Thyroid gland (tissue), 4 donors: ENCODE measurements at regions not wholly inside any gene's neighbourhood (a gene's known extent, or its start where the extent isn't known, plus 50 kb on each side); places are given as distances from the start of the nearest gene placed in this dataset.

Experiments
- DNase-seq, 2 donors: peaks; one replicate each; pipeline ENCODE4 v3.0.0-alpha.2; 2019
- H3K27ac ChIP-seq, 3 donors: fragments of 200-600 bp; sonication (generic); 1 replicate in 2 of 3; 2 replicates in 1 of 3; pipeline ENCODE4 v1.5.1; 2016 to 2019; ENCODE audit warnings: mild to moderate bottlenecking in 1 of 3, moderate library complexity in 1 of 3
- H3K27me3 ChIP-seq: fragments of 200-600 bp; sonication (generic); one replicate; pipeline ENCODE4 v1.5.1; 2019
- H3K36me3 ChIP-seq, 2 donors: fragments of 200-600 bp; sonication (generic); one replicate each; pipeline ENCODE4 v1.5.1; 2016 to 2019
- H3K4me1 ChIP-seq, 2 donors: fragments of 200-600 bp; sonication (generic); one replicate each; pipeline ENCODE4 v1.5.1; 2017 to 2019
- H3K4me3 ChIP-seq, 3 donors: fragments of 200-600 bp; sonication (generic); replicated peaks in 1 of 3; 1 replicate in 2 of 3; 2 replicates in 1 of 3; pipeline ENCODE4 v1.5.1; 2016; ENCODE audit warnings: mild to moderate bottlenecking in 1 of 3
- H3K9me3 ChIP-seq: fragments of 200-600 bp; sonication (generic); one replicate; pipeline ENCODE4 v1.5.1; 2017
- CTCF ChIP-seq, 6 experiments: fragments of 200-600 bp in 3 of 6; fragments of 450-650 bp in 3 of 6; sonication (generic) in 3 of 6; IDR thresholded peaks; one replicate each; pipeline ENCODE4 v1.5.1; 2016 to 2019; ENCODE audit warnings: antibody characterized with exemption in 6 of 6, mild to moderate bottlenecking in 2 of 6, inconsistent platforms in 1 of 6, moderate library complexity in 1 of 6
- POLR2A ChIP-seq, 2 donors: fragments of 450-650 bp; IDR thresholded peaks; one replicate each; pipeline ENCODE4 v1.6.1; 2017; ENCODE audit warnings: antibody characterized with exemption in 2 of 2, mild to moderate bottlenecking in 2 of 2, moderate library complexity in 1 of 2
- WGBS, 2 donors: methylation state at CpG; one replicate each; pipeline ENCODE4 v1.1.5; 2017; 5-methylcytosine and 5-hydroxymethylcytosine counted together
- intact Hi-C: fragments of 100-400 bp; cut with DNase I; formaldehyde crosslinking; loops from one replicate; pipeline ENCODE4 v1.15.1; 2023

- TF ChIP-seq POLR2A (IDR thresholded peaks at IDR 0.05) (no peak), CTCF (IDR thresholded peaks at IDR 0.05) (no peak)
- DNase-seq: no peak
- 84 to 93% methylated on average over 3 of the region's 3 CpGs for WGBS, 2 donors
- H3K9me3 ChIP-seq: no peaks in the 10 kb centered on the region
- H3K36me3 ChIP-seq: no peaks in the 10 kb centered on the region
- H3K4me1 ChIP-seq: peaks cover 2 to 4% of the 10 kb centered on the region in 2 donors
- intact Hi-C loops: no loop called here
- no peak overlapping the region for H3K4me3 ChIP-seq
- H3K27ac ChIP-seq: no peak overlapping the region
- H3K27me3 ChIP-seq: no peaks in the 10 kb centered on the region
Measured at GRCh38 chr4:137966504-137966903, 275.6 kb downstream of the SLC7A11 start.

- H3K4me1 ChIP-seq: peaks cover 12 to 14% of the 10 kb centered on the region in 2 donors
- TF ChIP-seq POLR2A (IDR thresholded peaks at IDR 0.05) (no peak), CTCF (IDR thresholded peaks at IDR 0.05) (no peak)
- no peak overlapping the region for H3K27ac ChIP-seq
- H3K9me3 ChIP-seq: no peaks in the 10 kb centered on the region
- H3K27me3 ChIP-seq: no peaks in the 10 kb centered on the region
- intact Hi-C loops: no loop called here
- no peak overlapping the region for H3K4me3 ChIP-seq
- H3K36me3 ChIP-seq: no peaks in the 10 kb centered on the region
- DNase-seq: peak; percentile 47 to 61
Measured at GRCh38 chr4:137961051-137961438, 281.1 kb downstream of the SLC7A11 start.

DNA sequence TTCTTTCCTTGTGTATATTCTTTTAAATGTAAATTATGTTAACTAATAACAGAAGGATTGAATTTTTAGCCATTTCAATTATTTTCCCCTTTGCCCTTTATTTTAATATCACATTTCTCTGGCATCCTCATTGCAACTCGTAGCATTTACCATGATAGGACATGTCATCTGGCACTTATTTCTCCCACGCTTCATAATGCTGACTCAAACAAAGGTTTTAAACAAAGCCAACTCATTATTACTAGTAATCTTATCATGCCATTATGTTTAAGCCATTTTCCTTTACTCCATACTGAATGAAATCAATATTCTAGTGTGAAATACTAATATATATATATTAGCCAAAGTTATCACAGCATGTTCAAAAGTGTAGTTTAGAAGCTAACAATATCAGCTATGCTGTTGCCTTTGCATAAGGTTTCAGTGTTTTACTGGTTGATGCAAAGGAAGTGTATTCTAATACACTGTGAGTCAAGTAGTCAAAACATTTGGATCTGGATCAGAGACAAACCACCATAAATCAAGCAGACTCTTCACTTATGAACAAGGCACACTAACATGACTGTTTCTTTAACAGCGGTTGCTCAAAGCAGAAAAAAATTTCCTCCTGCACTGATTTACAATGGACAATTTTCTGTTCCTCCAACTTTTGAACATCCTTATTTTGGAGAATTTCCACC, 281.6 kb downstream of the SLC7A11 start:
- Histone ChIP-seq H3K36me3 (no peaks in the 10 kb centered on the region), H3K4me3 (no peak overlapping the region), H3K9me3 (no peaks in the 10 kb centered on the region), H3K4me1 (peaks cover 12 to 14% of the 10 kb centered on the region in 2 donors), H3K27ac (no peak overlapping the region), H3K27me3 (no peaks in the 10 kb centered on the region)
- 68 to 79% methylated on average over 3 of the region's 3 CpGs for WGBS, 2 donors
- intact Hi-C loops: no loop called here
- TF ChIP-seq CTCF (IDR thresholded peaks at IDR 0.05) (no peak), POLR2A (IDR thresholded peaks at IDR 0.05) (no peak)
- DNase-seq: no peak

DNA sequence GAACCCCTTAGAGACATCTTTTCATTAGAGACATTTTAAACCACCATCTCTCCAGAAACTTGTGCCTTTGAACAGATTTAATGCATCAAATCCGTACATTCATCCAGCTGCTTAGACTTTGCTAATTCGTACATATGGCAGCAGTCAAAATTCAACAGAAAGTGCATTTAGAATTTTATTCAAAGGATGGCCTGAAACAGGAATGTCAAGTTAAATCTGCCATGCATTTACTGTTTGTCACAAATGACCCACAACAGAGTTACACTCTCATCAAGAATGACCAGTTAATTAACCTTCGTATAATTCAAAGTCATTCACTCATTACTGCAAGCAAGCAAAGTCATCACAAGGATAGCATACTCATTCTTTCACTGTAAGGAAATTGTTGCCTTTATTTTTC, 284.3 kb downstream of the SLC7A11 start:
- 82 to 89% methylated on average over 3 of the region's 3 CpGs for WGBS, 2 donors

More for the DNA sequence above, 284.3 kb downstream of the SLC7A11 start:
- intact Hi-C loops: no loop called here
- DNase-seq: no peak
- H3K9me3 ChIP-seq: no peaks in the 10 kb centered on the region
- no peaks in the 10 kb centered on the region for H3K27me3 ChIP-seq
- H3K4me1 ChIP-seq: peaks cover 12 to 14% of the 10 kb centered on the region in 2 donors
- TF ChIP-seq CTCF (IDR thresholded peaks at IDR 0.05): no peak
- H3K4me3 ChIP-seq: no peak overlapping the region
- no peaks in the 10 kb centered on the region for H3K36me3 ChIP-seq
- H3K27ac ChIP-seq: no peak overlapping the region
